ENCODE measurements at regions not wholly inside any gene's neighbourhood (a gene's known extent, or its start where the extent isn't known, plus 50 kb on each side); places are given as distances from the start of the nearest gene placed in this dataset.

DNA sequence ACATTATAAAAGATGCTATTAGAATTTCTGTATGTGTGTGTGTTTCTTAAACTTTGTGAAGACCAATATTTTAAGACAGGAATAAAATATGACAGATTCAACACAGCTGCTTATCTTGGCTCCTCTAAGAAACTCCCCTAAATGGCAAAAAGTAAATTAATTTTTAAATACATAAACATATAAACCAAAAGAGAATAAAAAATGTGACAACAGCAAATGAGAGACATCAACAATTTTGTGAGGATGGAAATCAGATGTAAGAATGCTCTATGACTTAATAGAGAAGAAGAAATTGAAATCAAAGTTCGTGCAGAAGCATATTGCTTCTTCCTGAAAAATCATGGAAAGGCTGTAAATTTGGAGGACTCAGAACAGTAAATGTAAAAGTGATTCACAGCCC lies 1083.8 kb downstream of the FLRT2 start:
- no peak overlapping the region for H2AFZ ChIP-seq (ENCODE audit: low read length)
- H3K27ac ChIP-seq (ENCODE audit: low read length), result no peak overlapping the region
- no peak overlapping the region for H3K9ac ChIP-seq (ENCODE audit: low read length)
- H3F3A ChIP-seq (ENCODE audit: insufficient read depth, low read length), result no peaks in the 10 kb centered on the region
- H3K4me2 ChIP-seq (ENCODE audit: low read depth, low read length), result no peak overlapping the region
- no peaks in the 10 kb centered on the region for H3K36me3 ChIP-seq (replicated peaks; ENCODE audit: insufficient read depth, low read length)
- no peak overlapping the region for H3K4me3 ChIP-seq (ENCODE audit: low read length)
- H3K9me2 ChIP-seq (replicated peaks; ENCODE audit: insufficient read depth, low read length), result no peaks in the 10 kb centered on the region
- H3K27me3 ChIP-seq (replicated peaks; ENCODE audit: insufficient read depth, low read length), result no peaks in the 10 kb centered on the region
- TF ChIP-seq CTCF (IDR thresholded peaks at IDR 0.05; ENCODE audit: low read length) (no peak), EZH2phosphoT487 (IDR thresholded peaks at IDR 0.05; ENCODE audit: low read length) (no peak), EZH2 (optimal IDR thresholded peaks at IDR 0.05; ENCODE audit: low read depth, low read length) (no peak)
- no peaks in the 10 kb centered on the region for H3K4me1 ChIP-seq (ENCODE audit: low read length)
- no peak for DNase-seq
- H3K9me3 ChIP-seq (replicated peaks; ENCODE audit: insufficient read depth, low read length), result no peaks in the 10 kb centered on the region
- H4K20me1 ChIP-seq (ENCODE audit: insufficient read depth, low read length), result no peaks in the 10 kb centered on the region
- H3K79me2 ChIP-seq (ENCODE audit: low read length), result no peaks in the 10 kb centered on the region

DNA sequence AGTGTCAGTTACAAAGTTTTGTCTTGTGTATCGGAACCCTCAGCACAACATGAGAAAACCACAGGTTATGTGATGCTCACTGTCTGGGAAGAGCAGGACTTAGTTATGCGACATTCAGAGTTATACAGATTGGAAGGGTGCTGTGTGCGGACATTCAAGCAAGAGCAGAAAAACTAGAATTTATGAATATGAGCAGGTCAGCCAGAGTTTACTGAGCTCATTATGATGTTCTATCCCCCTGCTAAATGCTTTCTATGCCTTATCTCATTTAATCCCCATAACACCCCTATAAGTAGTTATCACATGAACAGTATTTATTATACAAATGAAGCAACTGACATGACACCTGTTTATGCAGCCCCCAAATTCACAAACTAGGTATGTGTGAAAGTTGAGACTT lies 1083.2 kb downstream of the FLRT2 start:
- TF ChIP-seq EZH2phosphoT487 (IDR thresholded peaks at IDR 0.05; ENCODE audit: low read length), result no peak
- TF ChIP-seq EZH2 (optimal IDR thresholded peaks at IDR 0.05; ENCODE audit: low read depth, low read length), result no peak
- no peak for TF ChIP-seq CTCF (IDR thresholded peaks at IDR 0.05; ENCODE audit: low read length)
- no peak for DNase-seq
- H3K4me3 ChIP-seq (ENCODE audit: low read length), result no peak overlapping the region

GRCh38 chr14:86604561-86604960 lies 1074.6 kb downstream of the FLRT2 start:
- H3K4me3 ChIP-seq (ENCODE audit: low read length), result no peak overlapping the region
- no peaks in the 10 kb centered on the region for H3K4me1 ChIP-seq (ENCODE audit: low read length)
- peak; percentile 11 for DNase-seq
- H3K79me2 ChIP-seq (ENCODE audit: low read length), result no peaks in the 10 kb centered on the region
- no peak overlapping the region for H3K9ac ChIP-seq (ENCODE audit: low read length)
- no peaks in the 10 kb centered on the region for H3K9me2 ChIP-seq (replicated peaks; ENCODE audit: insufficient read depth, low read length)
- H4K20me1 ChIP-seq (ENCODE audit: insufficient read depth, low read length), result no peaks in the 10 kb centered on the region
- no peaks in the 10 kb centered on the region for H3K36me3 ChIP-seq (replicated peaks; ENCODE audit: insufficient read depth, low read length)
- H3K4me2 ChIP-seq (ENCODE audit: low read depth, low read length), result no peak overlapping the region
- no peaks in the 10 kb centered on the region for H3K27me3 ChIP-seq (replicated peaks; ENCODE audit: insufficient read depth, low read length)
- H3F3A ChIP-seq (ENCODE audit: insufficient read depth, low read length), result no peaks in the 10 kb centered on the region
- H3K9me3 ChIP-seq (replicated peaks; ENCODE audit: insufficient read depth, low read length), result no peaks in the 10 kb centered on the region
- no peak overlapping the region for H2AFZ ChIP-seq (ENCODE audit: low read length)
- TF ChIP-seq CTCF (IDR thresholded peaks at IDR 0.05; ENCODE audit: low read length) (no peak), EZH2phosphoT487 (IDR thresholded peaks at IDR 0.05; ENCODE audit: low read length) (no peak)
- no peak overlapping the region for H3K27ac ChIP-seq (ENCODE audit: low read length)

More for the DNA sequence above, 1083.2 kb downstream of the FLRT2 start:
- Histone ChIP-seq H3K79me2 (ENCODE audit: low read length) (no peaks in the 10 kb centered on the region), H3K27me3 (replicated peaks; ENCODE audit: insufficient read depth, low read length) (no peaks in the 10 kb centered on the region), H3K36me3 (replicated peaks; ENCODE audit: insufficient read depth, low read length) (no peaks in the 10 kb centered on the region), H3K9ac (ENCODE audit: low read length) (no peak overlapping the region), H4K20me1 (ENCODE audit: insufficient read depth, low read length) (no peaks in the 10 kb centered on the region), H3K4me1 (ENCODE audit: low read length) (no peaks in the 10 kb centered on the region), H3F3A (ENCODE audit: insufficient read depth, low read length) (no peaks in the 10 kb centered on the region), H3K27ac (ENCODE audit: low read length) (no peak overlapping the region), H3K4me2 (ENCODE audit: low read depth, low read length) (no peak overlapping the region), H3K9me2 (replicated peaks; ENCODE audit: insufficient read depth, low read length) (no peaks in the 10 kb centered on the region), H2AFZ (ENCODE audit: low read length) (no peak overlapping the region), H3K9me3 (replicated peaks; ENCODE audit: insufficient read depth, low read length) (no peaks in the 10 kb centered on the region)
